HuH-7 (cell line): ENCODE measurements at regions not wholly inside any gene's neighbourhood (a gene's known extent, or its start where the extent isn't known, plus 50 kb on each side); places are given as distances from the start of the nearest gene placed in this dataset.

Experiments
- DNase-seq: peaks from one replicate; pipeline ENCODE4 v3.0.0; 2011; ENCODE audit warnings: low spot score

- no peak for DNase-seq
These were observed 492.3 kb upstream of the EEF2KMT start for GRCh38 chr16:5589812-5590373.

GRCh38 chr16:5584109-5584508 is 486.5 kb upstream of the EEF2KMT start:
- DNase-seq, result no peak

GRCh38 chr16:5582529-5582928 is 484.9 kb upstream of the EEF2KMT start:
- no peak for DNase-seq

- no peak for DNase-seq
These were observed 484.3 kb upstream of the EEF2KMT start for GRCh38 chr16:5581908-5582307.

GRCh38 chr16:5581428-5581827 is 483.8 kb upstream of the EEF2KMT start:
- DNase-seq, result no peak

GRCh38 chr16:5580772-5581171 is 483.2 kb upstream of the EEF2KMT start:
- DNase-seq, result no peak

- DNase-seq, result no peak
These were observed 482.7 kb upstream of the EEF2KMT start for GRCh38 chr16:5580296-5580695.

GRCh38 chr16:5578980-5579379 is 481.4 kb upstream of the EEF2KMT start:
- no peak for DNase-seq

GRCh38 chr16:5577463-5577862 is 479.9 kb upstream of the EEF2KMT start:
- no peak for DNase-seq

GRCh38 chr16:5575646-5576245 is 478.2 kb upstream of the EEF2KMT start:
- no peak for DNase-seq

- DNase-seq, result no peak
These were observed 477.5 kb upstream of the EEF2KMT start for GRCh38 chr16:5575121-5575520.

- no peak for DNase-seq
These were observed 474.5 kb upstream of the EEF2KMT start for GRCh38 chr16:5572056-5572455.

GRCh38 chr16:5571446-5571845 is 473.9 kb upstream of the EEF2KMT start:
- no peak for DNase-seq

- no peak for DNase-seq
These were observed 464.2 kb upstream of the EEF2KMT start for GRCh38 chr16:5561800-5562199.

GRCh38 chr16:5560084-5560483 is 462.5 kb upstream of the EEF2KMT start:
- no peak for DNase-seq

- no peak for DNase-seq
These were observed 460.4 kb upstream of the EEF2KMT start for GRCh38 chr16:5557966-5558365.

- no peak for DNase-seq
These were observed 459.9 kb upstream of the EEF2KMT start for GRCh38 chr16:5557448-5557847.

- DNase-seq, result no peak
These were observed 458.7 kb upstream of the EEF2KMT start for GRCh38 chr16:5556158-5556810.

GRCh38 chr16:5551909-5552308 is 454.3 kb upstream of the EEF2KMT start:
- DNase-seq, result no peak

GRCh38 chr16:5549802-5550201 is 452.2 kb upstream of the EEF2KMT start:
- DNase-seq, result no peak

- no peak for DNase-seq
These were observed 443.8 kb upstream of the EEF2KMT start for GRCh38 chr16:5541356-5541755.

GRCh38 chr16:5537347-5537746 is 439.8 kb upstream of the EEF2KMT start:
- no peak for DNase-seq

GRCh38 chr16:5533321-5533888 is 435.8 kb upstream of the EEF2KMT start:
- DNase-seq, result no peak
